GM10266 (cell line): ENCODE measurements at regions not wholly inside any gene's neighbourhood (a gene's known extent, or its start where the extent isn't known, plus 50 kb on each side); places are given as distances from the start of the nearest gene placed in this dataset.

Source experiments
- DNase-seq: peaks from one replicate; pipeline ENCODE4 v3.0.0; 2012; ENCODE audit errors: extremely low spot score
- TF ChIP-seq, protein P1 (sequence below): IDR thresholded peaks from 2 replicates; pipeline ENCODE4 v1.5.1; 2012; ENCODE audit warnings: mild to moderate bottlenecking, low read depth; ENCODE audit not compliant: control insufficient read depth, insufficient read depth; ENCODE audit errors: missing control alignments

- TF ChIP-seq, protein P1, sequence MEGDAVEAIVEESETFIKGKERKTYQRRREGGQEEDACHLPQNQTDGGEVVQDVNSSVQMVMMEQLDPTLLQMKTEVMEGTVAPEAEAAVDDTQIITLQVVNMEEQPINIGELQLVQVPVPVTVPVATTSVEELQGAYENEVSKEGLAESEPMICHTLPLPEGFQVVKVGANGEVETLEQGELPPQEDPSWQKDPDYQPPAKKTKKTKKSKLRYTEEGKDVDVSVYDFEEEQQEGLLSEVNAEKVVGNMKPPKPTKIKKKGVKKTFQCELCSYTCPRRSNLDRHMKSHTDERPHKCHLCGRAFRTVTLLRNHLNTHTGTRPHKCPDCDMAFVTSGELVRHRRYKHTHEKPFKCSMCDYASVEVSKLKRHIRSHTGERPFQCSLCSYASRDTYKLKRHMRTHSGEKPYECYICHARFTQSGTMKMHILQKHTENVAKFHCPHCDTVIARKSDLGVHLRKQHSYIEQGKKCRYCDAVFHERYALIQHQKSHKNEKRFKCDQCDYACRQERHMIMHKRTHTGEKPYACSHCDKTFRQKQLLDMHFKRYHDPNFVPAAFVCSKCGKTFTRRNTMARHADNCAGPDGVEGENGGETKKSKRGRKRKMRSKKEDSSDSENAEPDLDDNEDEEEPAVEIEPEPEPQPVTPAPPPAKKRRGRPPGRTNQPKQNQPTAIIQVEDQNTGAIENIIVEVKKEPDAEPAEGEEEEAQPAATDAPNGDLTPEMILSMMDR: no peak
Measured at GRCh38 chr4:31416498-31416897, 696.3 kb downstream of the PCDH7 start.

DNA sequence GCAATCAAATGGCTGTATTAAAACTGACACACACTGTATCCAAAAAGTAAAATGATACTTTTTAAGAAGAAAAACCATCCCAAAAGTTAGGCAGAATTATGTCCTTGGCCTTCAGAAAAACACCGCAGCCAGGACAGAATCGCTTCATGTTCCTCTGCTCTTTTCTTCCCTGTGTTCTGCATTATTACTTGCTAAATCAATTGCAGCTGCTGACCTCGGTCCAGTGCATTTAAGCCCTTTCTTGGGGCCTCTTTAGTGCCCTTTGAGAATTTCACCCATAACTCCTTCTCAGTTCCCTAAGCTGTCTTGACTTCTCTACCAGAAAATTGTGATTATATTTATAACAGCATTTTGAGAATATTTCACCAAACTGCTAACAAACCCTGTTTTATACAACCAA, 696.9 kb downstream of the PCDH7 start:
- DNase-seq: no peak
- TF ChIP-seq, protein P1: no peak

More at GRCh38 chr4:31416498-31416897, 696.3 kb downstream of the PCDH7 start:
- no peak for DNase-seq

- no peak for DNase-seq
- TF ChIP-seq, protein P1: no peak
Measured at GRCh38 chr4:31422006-31422405, 701.8 kb downstream of the PCDH7 start.

DNA sequence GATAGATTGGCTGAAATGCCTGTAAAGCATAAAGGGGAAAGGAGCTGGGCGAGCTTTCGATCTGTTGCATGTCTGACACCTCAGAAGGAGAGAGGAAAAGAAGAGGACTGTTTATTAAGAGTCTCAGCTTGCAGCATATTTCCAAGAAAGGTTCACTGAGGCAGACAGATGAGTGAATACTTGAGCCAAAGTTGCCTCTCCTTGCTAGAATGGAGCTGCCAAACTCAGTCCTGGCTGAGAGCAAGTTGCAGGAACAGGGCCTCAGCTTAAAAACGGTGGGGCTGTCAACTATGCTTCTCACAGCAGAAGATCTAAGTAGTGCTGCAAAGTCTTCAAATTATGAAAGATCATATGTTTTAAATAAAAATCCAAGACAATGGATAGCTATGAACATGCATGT, 707.5 kb downstream of the PCDH7 start:
- no peak for DNase-seq

GRCh38 chr4:31442236-31442635, 722.1 kb downstream of the PCDH7 start:
- no peak for DNase-seq
- TF ChIP-seq, protein P1: no peak

More for the DNA sequence above, 707.5 kb downstream of the PCDH7 start:
- TF ChIP-seq, protein P1: no peak

DNA sequence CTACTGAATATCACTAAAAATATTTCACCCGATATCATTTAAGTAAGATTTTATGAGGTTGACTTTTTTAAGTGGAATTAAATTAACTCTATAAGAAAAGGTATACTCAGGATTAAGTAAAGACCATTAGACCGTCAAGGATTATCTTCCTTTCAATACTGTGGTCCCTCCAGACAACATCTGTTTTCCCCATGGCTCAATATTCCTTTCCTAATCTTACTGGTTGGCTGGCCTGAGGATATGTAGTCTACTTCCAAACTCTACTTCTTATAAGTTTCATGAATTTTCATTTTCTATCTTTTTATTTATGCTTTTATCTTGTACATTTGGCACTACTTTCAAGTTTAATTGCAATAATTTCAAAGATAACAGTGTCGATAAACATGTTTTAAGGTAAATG, 725.4 kb downstream of the PCDH7 start:
- no peak for DNase-seq
- TF ChIP-seq, protein P1: no peak

- TF ChIP-seq, protein P1: no peak
- DNase-seq: no peak
Measured at GRCh38 chr4:31455612-31456011, 735.4 kb downstream of the PCDH7 start.
